ENCODE measurements at regions not wholly inside any gene's neighbourhood (a gene's known extent, or its start where the extent isn't known, plus 50 kb on each side); places are given as distances from the start of the nearest gene placed in this dataset.
"Not testable (repeated sequence)": the region's sequence is repeated elsewhere in the genome, so short reads cannot be mapped to it uniquely, and the experiment has no call there.

- no peak for DNase-seq (ENCODE audit: low read depth, low spot score)
Measured at GRCh38 chr1:106232128-106232527, 824.3 kb upstream of the PRMT6 start.

- DNase-seq (ENCODE audit: low read depth, low spot score) = no peak
Measured at GRCh38 chr1:106233511-106233910, 823.0 kb upstream of the PRMT6 start.

- no peak for DNase-seq (ENCODE audit: low read depth, low spot score)
Measured at GRCh38 chr1:106249365-106249764, 807.1 kb upstream of the PRMT6 start.

GRCh38 chr1:106249810-106250209 is 806.7 kb upstream of the PRMT6 start:
- no peak for DNase-seq (ENCODE audit: low read depth, low spot score)

GRCh38 chr1:106254748-106255147 is 801.7 kb upstream of the PRMT6 start:
- DNase-seq (ENCODE audit: low read depth, low spot score) = no peak

- DNase-seq (ENCODE audit: low read depth, low spot score) = no peak
Measured at GRCh38 chr1:106266786-106267185, 789.7 kb upstream of the PRMT6 start.

GRCh38 chr1:106268070-106268469 is 788.4 kb upstream of the PRMT6 start:
- DNase-seq (ENCODE audit: low read depth, low spot score) = no peak

- no peak for DNase-seq (ENCODE audit: low read depth, low spot score)
Measured at GRCh38 chr1:106276871-106277270, 779.6 kb upstream of the PRMT6 start.

- no peak for DNase-seq (ENCODE audit: low read depth, low spot score)
Measured at GRCh38 chr1:106277786-106278185, 778.7 kb upstream of the PRMT6 start.

GRCh38 chr1:106278716-106279115 is 777.8 kb upstream of the PRMT6 start:
- DNase-seq (ENCODE audit: low read depth, low spot score) = no peak

GRCh38 chr1:106289265-106289928 is 767.1 kb upstream of the PRMT6 start:
- no peak for DNase-seq (ENCODE audit: low read depth, low spot score)

- no peak for DNase-seq (ENCODE audit: low read depth, low spot score)
Measured at GRCh38 chr1:106290805-106291501, 765.5 kb upstream of the PRMT6 start.

- no peak for DNase-seq (ENCODE audit: low read depth, low spot score)
Measured at GRCh38 chr1:106292130-106292529, 764.3 kb upstream of the PRMT6 start.

GRCh38 chr1:106296431-106296830 is 760.0 kb upstream of the PRMT6 start:
- no peak for DNase-seq (ENCODE audit: low read depth, low spot score)

GRCh38 chr1:106304106-106304505 is 752.4 kb upstream of the PRMT6 start:
- no peak for DNase-seq (ENCODE audit: low read depth, low spot score)

- no peak for DNase-seq (ENCODE audit: low read depth, low spot score)
Measured at GRCh38 chr1:106319612-106320011, 736.9 kb upstream of the PRMT6 start.

- DNase-seq (ENCODE audit: low read depth, low spot score) = no peak
Measured at GRCh38 chr1:106325600-106325999, 730.9 kb upstream of the PRMT6 start.

- no peak for DNase-seq (ENCODE audit: low read depth, low spot score)
Measured at GRCh38 chr1:106344494-106344893, 712.0 kb upstream of the PRMT6 start.

GRCh38 chr1:106360252-106360651 is 696.2 kb upstream of the PRMT6 start:
- no peak for DNase-seq (ENCODE audit: low read depth, low spot score)

GRCh38 chr1:106366627-106367319 is 689.7 kb upstream of the PRMT6 start:
- no peak for DNase-seq (ENCODE audit: low read depth, low spot score)

- DNase-seq (ENCODE audit: low read depth, low spot score) = no peak
Measured at GRCh38 chr1:106378261-106378660, 678.2 kb upstream of the PRMT6 start.

- DNase-seq (ENCODE audit: low read depth, low spot score) = no peak
Measured at GRCh38 chr1:106380772-106381171, 675.7 kb upstream of the PRMT6 start.

GRCh38 chr1:106389160-106389559 is 667.3 kb upstream of the PRMT6 start:
- DNase-seq (ENCODE audit: low read depth, low spot score) = not testable (repeated sequence)

All from iPS DF 19.7 (cell line).